Peyer's patch (tissue), 4 donors: ENCODE measurements at regions not wholly inside any gene's neighbourhood (a gene's known extent, or its start where the extent isn't known, plus 50 kb on each side); places are given as distances from the start of the nearest gene placed in this dataset.

ENCODE experiments used
- DNase-seq, 3 donors: peaks; one replicate each; pipeline ENCODE4 v3.0.0-alpha.2; 2017 to 2019
- H3K27ac ChIP-seq, 4 donors: fragments of 200-600 bp; sonication (generic); one replicate each; pipeline ENCODE4 v1.5.1; 2016 to 2019
- H3K27me3 ChIP-seq, 2 donors: fragments of 200-600 bp; sonication (generic); one replicate each; pipeline ENCODE4 v1.5.1; 2019
- H3K36me3 ChIP-seq, 3 donors: fragments of 200-600 bp; sonication (generic); one replicate each; pipeline ENCODE4 v1.5.1; 2016 to 2019
- H3K4me1 ChIP-seq, 4 donors: fragments of 200-600 bp; sonication (generic); one replicate each; pipeline ENCODE4 v1.5.1; 2016 to 2019
- H3K4me3 ChIP-seq, 4 donors: fragments of 200-600 bp; sonication (generic); 1 replicate in 3 of 4; 2 replicates in 1 of 4; pipeline ENCODE4 v1.5.1; 2016 to 2019; ENCODE audit warnings: mild to moderate bottlenecking in 1 of 4
- H3K9me3 ChIP-seq, 4 donors: fragments of 200-600 bp; sonication (generic); one replicate each; pipeline ENCODE4 v1.5.1; 2016 to 2019; ENCODE audit warnings: mild to moderate bottlenecking in 1 of 4
- POLR2A ChIP-seq, 2 donors: fragments of 450-650 bp; IDR thresholded peaks; one replicate each; pipeline ENCODE4 v1.5.1; 2017; ENCODE audit warnings: antibody characterized with exemption in 2 of 2, mild to moderate bottlenecking in 2 of 2, moderate library complexity in 2 of 2
- TF ChIP-seq, protein P1 (sequence below), 6 experiments: fragments of 450-650 bp in 4 of 6; fragments of 200-600 bp in 2 of 6; sonication (generic) in 1 of 6; IDR thresholded peaks; one replicate each; pipeline ENCODE4 v1.5.1; 2017 to 2019; ENCODE audit warnings: antibody characterized with exemption in 6 of 6, mild to moderate bottlenecking in 3 of 6, moderate library complexity in 1 of 6

- no peak for TF ChIP-seq POLR2A (IDR thresholded peaks at IDR 0.05)
- TF ChIP-seq, protein P1, sequence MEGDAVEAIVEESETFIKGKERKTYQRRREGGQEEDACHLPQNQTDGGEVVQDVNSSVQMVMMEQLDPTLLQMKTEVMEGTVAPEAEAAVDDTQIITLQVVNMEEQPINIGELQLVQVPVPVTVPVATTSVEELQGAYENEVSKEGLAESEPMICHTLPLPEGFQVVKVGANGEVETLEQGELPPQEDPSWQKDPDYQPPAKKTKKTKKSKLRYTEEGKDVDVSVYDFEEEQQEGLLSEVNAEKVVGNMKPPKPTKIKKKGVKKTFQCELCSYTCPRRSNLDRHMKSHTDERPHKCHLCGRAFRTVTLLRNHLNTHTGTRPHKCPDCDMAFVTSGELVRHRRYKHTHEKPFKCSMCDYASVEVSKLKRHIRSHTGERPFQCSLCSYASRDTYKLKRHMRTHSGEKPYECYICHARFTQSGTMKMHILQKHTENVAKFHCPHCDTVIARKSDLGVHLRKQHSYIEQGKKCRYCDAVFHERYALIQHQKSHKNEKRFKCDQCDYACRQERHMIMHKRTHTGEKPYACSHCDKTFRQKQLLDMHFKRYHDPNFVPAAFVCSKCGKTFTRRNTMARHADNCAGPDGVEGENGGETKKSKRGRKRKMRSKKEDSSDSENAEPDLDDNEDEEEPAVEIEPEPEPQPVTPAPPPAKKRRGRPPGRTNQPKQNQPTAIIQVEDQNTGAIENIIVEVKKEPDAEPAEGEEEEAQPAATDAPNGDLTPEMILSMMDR (IDR thresholded peaks at IDR 0.05): no peak
Observed at GRCh38 chr10:78651287-78651686, 417.5 kb upstream of the ZMIZ1 start.

DNA sequence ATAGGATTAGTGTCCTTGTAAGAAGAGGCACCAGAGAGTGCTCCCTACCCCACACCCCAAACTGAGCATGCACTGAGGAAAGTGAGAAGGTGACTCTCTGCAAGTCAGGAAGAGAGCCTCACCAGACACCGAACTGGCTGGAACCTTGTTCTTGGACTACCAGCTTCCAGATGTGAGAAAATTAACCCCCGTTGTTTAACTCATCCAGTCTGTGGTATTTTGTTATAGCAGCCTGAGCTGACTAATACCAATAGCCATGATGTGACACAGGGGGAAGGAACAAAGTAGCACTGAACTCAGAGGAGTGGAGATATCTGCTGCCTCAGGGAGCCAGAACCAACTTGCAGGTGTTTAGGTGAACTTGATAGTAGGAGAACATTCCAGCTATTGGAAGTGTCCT, 415.2 kb upstream of the ZMIZ1 start:
- no peak for DNase-seq
- Histone ChIP-seq H3K36me3 (no peaks in the 10 kb centered on the region), H3K4me3 (no peak overlapping the region), H3K27me3 (no peaks in the 10 kb centered on the region), H3K27ac (no peak overlapping the region), H3K4me1 (peaks cover 0 to 8% (median 0%) of the 10 kb centered on the region in 4 donors), H3K9me3 (no peaks in the 10 kb centered on the region)
- no peak for TF ChIP-seq POLR2A (IDR thresholded peaks at IDR 0.05)
- TF ChIP-seq, protein P1 (IDR thresholded peaks at IDR 0.05): no peak

More at GRCh38 chr10:78651287-78651686, 417.5 kb upstream of the ZMIZ1 start:
- no peak for DNase-seq
- Histone ChIP-seq H3K9me3 (no peaks in the 10 kb centered on the region), H3K36me3 (no peaks in the 10 kb centered on the region), H3K4me3 (no peak overlapping the region), H3K4me1 (peaks cover 0 to under 1% (median 0%) of the 10 kb centered on the region in 4 donors), H3K27ac (no peak overlapping the region), H3K27me3 (no peaks in the 10 kb centered on the region)

- H3K27ac ChIP-seq: no peak overlapping the region
- no peaks in the 10 kb centered on the region for H3K9me3 ChIP-seq
- no peaks in the 10 kb centered on the region for H3K27me3 ChIP-seq
- H3K4me3 ChIP-seq: no peak overlapping the region
- DNase-seq: no peak
- TF ChIP-seq, protein P1 (IDR thresholded peaks at IDR 0.05): no peak
- no peak for TF ChIP-seq POLR2A (IDR thresholded peaks at IDR 0.05)
- peaks cover 0 to 8% (median 0%) of the 10 kb centered on the region in 4 donors for H3K4me1 ChIP-seq
- no peaks in the 10 kb centered on the region for H3K36me3 ChIP-seq
Observed at GRCh38 chr10:78654047-78654590, 414.6 kb upstream of the ZMIZ1 start.

DNA sequence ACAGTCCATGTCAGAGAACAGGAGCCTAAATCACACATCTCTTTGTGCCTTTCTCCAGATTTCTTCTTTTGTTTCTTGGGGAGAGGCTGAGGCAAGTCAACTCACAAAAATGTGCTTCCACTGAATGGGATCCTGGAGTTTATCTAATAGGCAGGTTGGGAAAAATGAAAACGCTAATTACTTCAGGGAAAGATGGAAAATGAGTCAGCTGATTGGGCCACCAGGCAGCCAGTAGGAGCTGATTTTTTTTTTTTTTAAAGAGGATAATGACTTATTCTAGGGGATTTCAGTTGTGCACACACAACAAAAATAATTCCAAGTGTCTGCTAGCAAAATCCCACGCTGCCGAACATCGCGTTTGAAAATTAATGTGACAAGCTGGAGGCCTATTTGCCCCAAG, 412.8 kb upstream of the ZMIZ1 start:
- no peak for DNase-seq
- Histone ChIP-seq H3K9me3 (no peaks in the 10 kb centered on the region), H3K4me1 (peaks cover 0 to 8% (median 0%) of the 10 kb centered on the region in 4 donors), H3K4me3 (no peak overlapping the region), H3K36me3 (no peaks in the 10 kb centered on the region), H3K27me3 (no peaks in the 10 kb centered on the region), H3K27ac (no peak overlapping the region)
- TF ChIP-seq POLR2A (IDR thresholded peaks at IDR 0.05): no peak
- TF ChIP-seq, protein P1 (IDR thresholded peaks at IDR 0.05): no peak

DNA sequence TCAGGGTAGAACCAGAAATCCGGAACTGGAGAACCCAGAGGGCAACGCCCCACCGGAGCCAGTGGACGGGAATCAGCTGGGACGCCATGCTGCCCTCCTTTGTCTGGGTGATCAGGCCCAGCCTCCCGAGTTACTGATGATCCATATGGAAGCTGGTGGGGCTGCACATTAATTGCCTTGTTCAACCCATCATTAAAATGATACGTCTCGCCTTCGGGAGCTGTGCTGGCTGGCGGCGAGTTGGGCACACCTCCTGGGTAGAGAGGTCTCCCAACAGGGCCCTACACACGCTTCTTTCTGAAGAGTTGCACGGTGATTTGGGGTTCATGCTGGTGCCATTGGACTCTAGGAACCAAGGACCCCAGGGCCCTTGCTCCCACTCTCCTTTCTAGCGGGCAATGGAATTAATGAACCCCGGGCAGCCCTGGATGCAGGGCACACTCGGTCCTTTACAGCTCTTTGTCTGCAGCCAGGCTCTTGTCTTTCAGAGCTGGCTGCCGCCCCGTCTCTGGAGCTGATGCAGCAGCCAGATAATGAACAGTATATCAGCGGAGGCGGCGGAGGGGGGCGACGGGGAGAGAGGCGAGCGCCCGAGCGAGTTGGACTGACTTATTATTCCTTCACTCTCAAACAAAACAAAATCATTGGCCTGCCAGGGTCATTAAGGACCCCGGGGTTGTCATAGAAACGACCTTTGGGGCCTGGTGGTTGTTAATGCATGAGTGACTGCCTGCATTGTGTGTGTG, 412.2 kb upstream of the ZMIZ1 start:
- Histone ChIP-seq H3K4me3 (no peak overlapping the region), H3K27ac (no peak overlapping the region), H3K4me1 (peaks cover 0 to 8% (median 0%) of the 10 kb centered on the region in 4 donors), H3K9me3 (no peaks in the 10 kb centered on the region), H3K36me3 (no peaks in the 10 kb centered on the region), H3K27me3 (no peaks in the 10 kb centered on the region)
- TF ChIP-seq POLR2A (IDR thresholded peaks at IDR 0.05): no peak
- TF ChIP-seq, protein P1 (IDR thresholded peaks at IDR 0.05): no peak
- DNase-seq: peak in 1 of 3 donors; percentile 55
